ENCODE measurements at regions not wholly inside any gene's neighbourhood (a gene's known extent, or its start where the extent isn't known, plus 50 kb on each side); places are given as distances from the start of the nearest gene placed in this dataset.
"Not testable (repeated sequence)": the region's sequence is repeated elsewhere in the genome, so short reads cannot be mapped to it uniquely, and the experiment has no call there.

DNA sequence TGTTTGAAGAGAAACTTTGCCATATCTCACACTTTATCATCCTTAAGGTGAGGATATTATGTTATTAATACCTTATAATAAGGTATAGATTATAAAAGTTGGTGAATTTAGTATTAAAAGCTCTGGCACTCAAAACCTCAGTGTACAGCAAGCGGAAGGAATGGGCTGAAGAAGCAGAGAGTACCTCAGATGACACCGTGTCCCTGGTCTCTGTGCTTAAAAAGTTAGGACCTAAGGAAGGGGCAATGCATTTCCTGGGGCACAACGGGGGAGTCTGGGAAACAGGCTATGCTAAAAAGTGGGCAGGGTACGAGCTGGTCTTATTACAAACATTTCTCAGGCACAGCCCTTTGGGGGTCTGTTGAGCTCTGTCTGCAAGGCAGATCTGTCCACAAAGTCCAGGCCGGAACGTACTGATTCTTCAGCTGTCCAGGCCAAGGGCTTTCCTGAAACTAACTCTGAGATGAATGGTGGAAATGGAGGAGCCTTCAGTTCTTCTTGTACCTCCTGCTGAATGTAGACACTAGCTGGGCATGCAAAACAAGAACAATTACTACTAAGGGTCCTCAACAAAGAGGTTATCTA is 202.7 kb downstream of the POM121L12 start:
- no peak for DNase-seq

DNA sequence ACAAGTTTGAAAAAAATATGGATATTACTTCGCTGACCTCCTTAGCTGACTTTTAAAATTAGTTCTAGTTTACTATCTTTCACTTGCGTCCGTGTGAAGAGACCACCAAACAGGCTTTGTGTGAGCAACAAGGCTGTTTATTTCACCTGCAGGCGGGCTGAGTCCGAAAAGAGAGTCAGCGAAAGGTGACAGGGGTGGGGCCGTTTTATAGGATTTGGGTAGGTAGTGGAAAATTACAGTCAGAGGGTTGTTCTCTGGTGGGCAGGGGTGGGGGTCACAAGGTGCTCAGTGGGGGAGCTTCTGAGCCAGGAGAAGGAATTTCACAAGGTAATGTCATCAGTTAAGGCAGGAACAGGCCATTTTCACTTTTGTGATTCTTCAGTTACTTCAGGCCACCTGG is 203.7 kb downstream of the POM121L12 start:
- not testable (repeated sequence) for DNase-seq

DNA sequence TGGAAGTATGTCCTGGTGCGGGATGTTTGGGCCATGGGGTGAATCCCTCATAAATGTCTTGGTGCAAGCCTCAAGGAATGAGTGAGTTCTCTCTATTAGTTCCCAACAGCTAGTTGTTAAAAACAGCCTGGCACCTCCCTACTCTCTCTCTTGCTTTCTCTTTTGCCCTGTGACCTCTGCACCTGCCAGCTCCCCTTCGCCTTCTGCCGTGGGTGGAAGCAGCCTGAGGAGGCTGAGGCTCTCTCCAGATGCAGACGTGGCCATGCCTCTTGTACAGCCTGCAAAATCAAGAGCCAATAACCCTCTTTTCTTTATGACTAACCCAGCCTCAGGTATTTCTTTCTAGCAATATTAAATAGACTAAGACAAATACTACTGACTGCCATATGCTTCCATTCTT is 210.3 kb downstream of the POM121L12 start:
- no peak for DNase-seq

DNA sequence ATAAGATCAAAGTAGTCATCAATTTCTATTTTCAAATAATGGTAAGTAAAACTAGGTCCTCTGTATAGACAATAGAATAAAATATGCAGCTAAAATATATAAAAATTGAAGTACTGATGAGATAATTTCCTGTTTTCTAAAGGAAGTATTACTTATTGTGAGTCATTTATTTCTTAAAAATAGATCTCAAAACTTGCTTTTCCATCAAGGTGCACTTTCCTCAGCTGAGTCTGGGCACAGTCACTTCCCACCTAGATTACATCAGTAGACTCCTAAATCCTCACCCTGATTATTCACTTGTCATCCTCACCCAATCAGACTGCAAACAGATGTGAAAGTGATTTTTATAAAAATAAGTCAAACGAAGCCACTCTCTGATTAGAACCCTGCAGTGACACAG is 211.5 kb downstream of the POM121L12 start:
- no peak for DNase-seq

DNA sequence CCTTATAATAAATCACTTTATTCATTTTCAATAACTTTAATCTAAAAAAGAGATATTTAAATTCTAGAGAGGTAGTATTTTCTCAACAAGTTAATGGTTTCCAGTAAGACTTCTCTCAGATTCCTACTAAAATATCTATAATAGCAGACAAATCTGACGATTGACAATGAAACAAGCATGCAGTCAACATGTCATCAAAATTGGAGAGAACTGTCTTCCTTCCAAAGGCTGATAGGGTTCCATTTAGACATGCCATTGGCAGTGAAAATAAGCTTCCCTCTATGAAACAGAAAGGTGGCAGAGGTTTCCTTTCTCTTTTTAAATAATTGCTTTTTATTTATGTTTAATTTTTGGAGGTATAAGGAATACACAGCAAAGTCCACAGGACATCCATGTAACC is 217.1 kb downstream of the POM121L12 start:
- no peak for DNase-seq

DNA sequence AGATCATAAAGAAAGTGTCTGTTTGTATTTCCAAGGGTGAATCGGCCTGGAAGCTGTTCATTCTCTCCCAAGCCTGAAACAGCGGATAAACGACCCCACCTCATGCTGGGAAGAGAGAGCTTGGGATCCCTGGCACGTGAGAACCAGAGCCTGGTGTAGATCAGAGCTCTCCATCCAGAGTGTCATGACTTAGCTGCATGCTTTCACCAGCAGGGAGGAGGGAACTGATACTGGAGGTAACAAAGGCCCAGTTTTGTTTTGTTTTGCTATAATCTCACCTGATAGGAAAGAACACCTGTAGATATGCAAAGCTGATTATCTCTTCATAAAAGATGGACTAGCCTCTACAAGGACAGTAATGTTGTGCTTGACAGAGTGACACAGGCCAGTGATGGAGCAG is 236.6 kb downstream of the POM121L12 start:
- no peak for DNase-seq

DNA sequence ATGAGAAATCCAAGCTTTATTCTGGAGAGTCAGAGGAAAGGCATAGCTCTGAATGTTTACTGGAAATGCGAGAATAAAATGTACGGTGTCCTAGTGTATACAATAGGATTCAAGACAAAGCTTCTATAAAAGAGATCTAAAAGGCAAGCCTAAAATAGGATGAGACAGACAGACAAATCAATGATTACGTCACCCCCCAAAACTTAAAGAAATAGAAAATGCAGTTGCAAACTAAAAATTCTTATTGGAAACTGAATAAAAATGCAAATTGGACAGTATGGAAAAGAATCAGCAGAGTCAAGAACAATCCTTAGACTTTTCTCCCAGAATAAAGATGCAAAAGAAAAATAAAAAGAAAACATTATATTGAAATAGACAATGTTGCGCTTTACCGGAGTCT is 245.9 kb downstream of the POM121L12 start:
- no peak for DNase-seq

DNA sequence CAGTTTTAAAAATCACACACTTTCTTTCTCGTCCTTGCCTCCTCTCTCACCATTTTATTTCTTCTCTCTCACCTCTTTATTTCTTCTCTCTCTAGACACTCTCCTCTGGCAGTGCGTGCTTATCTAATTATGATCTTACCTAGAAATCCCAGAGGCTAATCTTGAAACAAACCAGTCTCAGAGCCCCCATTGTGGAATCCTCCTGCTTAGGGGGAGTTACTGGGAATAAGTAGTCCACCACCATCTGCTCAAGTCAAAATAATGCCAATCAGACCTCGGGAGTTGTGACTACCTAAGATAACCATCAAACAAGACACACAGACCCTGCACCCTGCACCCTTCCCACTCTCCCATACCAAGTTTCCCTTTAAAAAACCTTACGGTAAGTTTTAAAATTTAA is 256.9 kb downstream of the POM121L12 start:
- no peak for DNase-seq

DNA sequence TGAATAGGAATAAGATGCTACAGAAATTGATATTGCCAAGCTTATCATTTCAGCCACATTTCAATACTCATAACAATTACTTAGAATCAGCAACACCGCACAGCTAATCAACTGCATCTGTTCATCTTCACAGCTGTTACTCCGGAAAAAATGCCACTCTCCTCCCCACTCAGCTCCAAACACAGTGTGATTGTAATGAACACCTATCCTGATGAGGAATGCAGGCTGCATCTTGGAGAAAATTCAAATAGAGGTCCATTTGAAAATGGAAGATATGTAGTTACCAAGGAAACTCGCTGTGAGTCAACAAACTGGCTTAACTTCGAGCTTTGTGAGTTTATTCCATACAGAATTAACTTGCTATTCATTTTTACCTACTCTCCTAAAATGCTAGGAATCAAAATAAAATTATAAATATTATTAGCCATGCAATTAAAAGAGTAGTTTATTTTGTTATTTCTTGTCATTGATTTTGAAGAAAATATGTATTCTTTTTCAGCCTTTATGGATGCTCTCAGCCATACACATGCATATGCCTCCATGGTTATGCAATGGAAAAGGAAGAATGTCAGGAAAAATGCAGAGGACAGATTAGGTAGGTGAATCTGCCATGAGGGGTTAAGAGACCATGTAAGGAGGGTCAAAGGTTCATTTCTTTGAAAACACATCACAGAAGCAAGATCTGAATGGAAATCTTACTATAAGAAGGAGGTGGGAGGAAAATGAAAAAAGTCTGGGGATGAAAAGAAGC is 267.2 kb downstream of the POM121L12 start:
- DNase-seq: no peak

DNA sequence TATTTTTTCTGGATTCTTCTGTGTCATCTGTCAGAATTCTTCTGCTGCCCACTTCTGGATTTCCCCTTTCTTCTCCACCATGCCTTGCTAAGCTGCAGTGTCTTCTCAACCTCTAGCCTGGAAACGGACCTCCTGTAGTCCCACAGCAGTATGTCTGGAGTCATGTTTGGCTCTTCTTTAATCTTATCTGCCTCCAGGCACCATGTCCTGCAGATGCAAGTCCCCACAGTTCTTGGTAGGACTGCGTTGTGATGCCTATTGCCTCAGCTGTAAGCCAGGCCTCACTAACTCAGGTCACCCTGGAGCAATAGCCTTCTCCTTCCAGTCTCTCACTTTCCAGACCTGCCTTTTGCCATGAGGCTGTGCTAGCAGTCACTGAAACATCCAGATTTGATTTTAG is 268.3 kb downstream of the POM121L12 start:
- DNase-seq: no peak

DNA sequence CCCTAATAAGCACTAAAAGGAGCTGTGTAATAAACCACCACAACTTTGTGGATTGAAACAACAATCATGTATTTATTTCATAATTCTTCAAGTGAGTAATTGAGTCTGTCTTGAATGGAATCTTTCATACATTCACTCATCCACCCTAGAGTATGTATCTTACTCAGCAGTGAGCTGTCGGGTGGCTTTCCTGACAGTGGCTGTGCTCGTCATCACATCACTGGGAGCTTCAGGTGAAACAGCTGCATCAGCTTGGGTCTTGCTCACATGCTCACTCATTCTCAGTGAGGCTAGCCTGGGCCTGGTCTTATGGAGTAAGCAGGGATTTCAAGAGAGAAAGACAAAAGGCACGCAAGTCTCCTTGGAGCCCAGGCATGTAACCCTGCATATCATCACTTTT is 271.4 kb downstream of the POM121L12 start:
- no peak for DNase-seq

DNA sequence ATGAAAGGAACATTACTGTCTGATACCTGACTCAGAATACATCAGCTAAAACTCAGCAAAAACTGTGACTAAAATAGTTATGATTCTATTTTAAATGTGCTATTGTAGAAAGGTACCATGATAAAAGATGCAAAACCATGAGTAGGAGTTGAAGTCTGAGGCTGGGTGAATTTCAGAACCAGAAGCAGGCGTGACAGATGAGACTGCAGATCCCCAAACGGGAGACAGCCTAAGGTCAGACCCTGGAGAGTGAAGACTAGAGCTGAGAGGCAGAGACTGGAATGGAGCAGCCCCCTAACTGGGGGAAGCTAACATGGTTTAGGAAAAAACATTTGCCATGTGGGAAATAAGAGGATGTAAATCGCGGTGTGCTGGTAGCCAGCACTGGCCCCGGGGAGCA is 275.8 kb downstream of the POM121L12 start:
- DNase-seq: no peak

DNA sequence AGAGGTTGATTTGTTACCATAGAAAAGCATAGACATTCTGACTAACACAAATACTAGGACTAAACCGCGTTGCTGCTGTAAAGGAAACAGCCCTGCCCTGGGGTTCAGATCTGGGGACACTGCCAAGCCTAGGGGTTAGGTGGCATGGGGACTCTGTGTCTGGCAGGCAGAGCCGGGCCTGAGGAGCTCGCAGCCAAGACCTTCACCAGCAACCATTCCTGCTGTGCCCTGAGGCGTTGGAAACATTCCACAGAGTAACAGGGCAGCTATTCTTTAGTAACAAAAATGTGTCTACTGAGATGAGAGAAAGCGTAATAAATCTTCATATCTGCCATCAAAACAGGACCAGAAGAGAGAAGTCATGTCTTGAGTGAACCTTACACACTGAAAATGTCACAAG is 280.5 kb downstream of the POM121L12 start:
- peak in 40 of 56 donors; percentile 0 to 68 (median 20) for DNase-seq

DNA sequence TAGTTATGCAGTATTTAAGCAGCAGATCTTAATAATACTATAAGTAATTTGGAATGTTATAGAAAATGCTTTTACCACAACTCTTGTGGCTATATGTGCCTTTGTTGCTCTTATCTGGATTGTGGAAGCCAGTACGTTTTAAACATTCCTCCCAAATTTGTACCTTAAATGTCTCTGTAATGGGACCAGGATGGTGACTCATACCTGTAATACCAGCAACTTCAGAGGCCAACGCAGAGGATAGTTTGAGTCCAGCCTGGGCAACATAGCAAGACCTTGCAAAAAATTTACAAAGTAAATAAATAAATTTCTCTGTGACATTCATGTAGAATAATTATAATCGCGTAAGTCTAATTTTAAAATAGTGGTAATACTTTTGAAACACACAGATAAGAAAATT is 283.1 kb downstream of the POM121L12 start:
- no peak for DNase-seq

DNA sequence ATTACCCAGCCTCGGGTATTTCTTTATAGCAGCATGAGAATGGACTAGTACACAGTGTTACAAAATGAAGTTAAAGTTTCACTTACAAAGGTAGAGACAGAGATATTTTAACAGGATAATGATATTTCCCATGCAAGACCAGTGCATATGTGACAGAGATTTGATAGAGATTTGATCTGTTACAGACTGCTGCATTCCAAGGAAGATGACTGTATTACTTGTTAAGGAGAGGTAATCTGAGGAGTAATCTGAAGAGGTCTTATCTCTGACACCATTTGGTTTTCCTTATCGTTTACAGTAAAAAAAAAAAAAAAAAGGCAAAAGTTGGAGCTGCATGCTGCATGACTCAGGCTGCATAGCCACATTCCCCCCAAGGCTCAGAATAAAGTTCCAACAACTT is 289.6 kb downstream of the POM121L12 start:
- no peak for DNase-seq

DNA sequence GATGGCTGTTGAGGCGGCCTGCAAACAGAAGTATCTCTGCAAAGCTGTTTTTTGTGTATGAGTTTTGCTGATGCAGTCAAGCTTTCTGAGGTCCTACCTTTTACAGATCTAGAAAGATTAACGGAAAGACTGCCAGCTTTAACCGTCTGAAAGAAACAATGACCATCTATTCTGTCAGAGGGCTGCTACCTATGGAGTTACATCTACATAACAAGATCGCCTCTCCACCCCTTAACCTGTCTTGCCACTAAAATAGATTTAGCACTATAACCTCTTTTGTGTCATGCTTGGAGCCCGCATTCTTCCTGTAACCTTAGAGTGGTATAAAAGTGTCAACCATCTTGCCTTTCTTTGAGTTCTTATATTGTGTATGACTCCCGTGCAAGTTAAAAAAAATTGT is 291.2 kb downstream of the POM121L12 start:
- no peak for DNase-seq

DNA sequence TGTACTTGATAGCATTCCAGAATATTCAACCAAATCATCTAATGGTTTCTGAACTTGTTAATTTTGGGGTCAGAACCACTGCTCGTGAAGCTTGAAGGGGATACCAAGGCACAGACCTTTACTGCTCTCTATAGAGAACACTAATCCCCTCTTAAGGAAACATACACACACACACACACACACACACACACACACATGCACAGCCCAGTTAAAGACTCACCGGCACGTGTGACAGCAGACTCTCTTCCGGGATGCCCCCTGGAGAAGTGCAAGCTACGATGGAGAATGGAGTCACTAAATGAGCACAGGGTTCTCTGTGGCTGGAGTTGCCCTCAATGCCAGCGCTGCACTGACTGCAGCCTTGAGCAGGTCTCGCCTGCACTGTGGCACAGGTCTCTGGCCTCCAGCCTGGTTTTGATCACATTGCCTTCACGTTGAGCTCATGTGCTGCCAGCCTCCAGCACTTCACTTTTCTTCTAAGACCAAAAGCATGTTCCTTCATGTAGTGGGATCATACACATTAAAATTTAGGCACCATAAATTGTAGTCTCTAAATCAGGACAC is 300.8 kb downstream of the POM121L12 start:
- DNase-seq: no peak

DNA sequence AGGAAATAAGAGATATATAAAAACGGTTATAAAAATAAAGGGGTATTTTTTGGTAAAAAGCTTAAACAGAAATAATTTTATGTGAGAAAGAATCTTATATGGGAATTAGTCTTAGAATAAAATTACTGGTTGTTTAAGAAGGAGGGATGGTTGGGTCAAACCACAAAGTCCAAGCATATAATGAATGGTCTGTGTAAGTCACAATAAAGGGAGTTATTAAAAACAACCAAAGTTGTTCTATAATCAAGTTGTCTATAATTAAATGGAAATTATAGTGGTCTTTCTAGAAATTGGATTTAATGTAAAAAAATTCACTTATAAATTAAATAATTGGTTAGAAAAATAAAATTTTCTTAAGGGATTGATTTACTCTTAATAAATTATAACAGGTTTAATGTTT is 304.8 kb downstream of the POM121L12 start:
- no peak for DNase-seq

DNA sequence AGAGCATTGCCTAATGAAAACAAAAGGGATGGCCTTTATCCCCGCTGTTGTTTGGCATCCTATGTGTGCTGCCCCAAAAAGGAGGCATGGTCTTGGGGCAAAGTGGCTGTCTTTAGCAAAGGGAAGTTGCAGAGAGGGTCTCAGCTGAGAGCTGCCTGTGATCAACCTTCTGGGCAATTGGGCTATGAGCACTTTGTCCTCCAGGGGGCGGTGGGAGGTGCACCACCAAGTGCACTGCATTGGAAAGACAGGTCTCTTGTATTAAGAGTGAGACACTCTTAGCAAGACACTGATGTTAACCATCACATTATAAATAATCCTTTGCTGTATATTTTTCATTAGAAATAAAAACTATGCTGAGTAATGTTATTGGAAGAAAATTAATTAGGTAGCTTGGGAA is 314.8 kb downstream of the POM121L12 start:
- DNase-seq: peak in 8 of 56 donors; percentile 3 to 28 (median 6)

DNA sequence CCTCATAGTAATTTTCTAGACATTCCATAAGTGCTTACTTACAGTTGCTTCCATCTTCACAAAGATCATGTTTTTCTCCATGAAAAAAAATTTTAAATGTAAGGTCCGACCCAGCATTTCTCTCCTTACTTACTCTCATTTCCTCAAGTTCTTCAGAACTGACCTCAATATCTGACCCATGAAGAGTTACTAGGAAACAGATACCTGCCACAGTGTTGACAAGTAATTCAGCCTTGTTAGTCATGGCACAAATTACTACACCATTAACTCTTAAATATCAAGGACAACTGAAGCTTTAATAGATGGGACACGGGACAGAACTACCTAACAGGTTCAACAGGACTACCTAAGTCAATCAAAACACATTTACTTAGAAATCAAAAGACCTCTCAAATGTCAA is 316.2 kb downstream of the POM121L12 start:
- DNase-seq: no peak

DNA sequence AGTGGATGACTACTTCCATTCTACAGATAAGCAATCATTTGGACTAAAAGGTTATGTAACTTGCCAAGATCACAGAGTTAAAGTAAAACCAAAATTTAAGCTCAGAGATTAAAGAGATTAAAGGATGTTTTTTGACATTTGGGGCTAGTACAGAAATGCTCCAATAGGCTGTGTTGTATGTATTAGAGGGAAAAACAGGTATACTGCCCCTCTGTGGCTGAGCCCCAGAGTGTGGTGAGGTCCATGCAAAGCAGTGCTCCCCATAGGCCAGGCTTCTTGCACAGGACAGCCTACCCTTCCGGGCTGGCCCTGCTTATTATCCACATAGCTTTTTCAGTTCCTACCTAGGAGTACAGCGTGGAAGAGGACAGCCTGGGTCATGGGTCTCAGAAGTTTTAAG is 322.8 kb downstream of the POM121L12 start:
- DNase-seq: no peak

DNA sequence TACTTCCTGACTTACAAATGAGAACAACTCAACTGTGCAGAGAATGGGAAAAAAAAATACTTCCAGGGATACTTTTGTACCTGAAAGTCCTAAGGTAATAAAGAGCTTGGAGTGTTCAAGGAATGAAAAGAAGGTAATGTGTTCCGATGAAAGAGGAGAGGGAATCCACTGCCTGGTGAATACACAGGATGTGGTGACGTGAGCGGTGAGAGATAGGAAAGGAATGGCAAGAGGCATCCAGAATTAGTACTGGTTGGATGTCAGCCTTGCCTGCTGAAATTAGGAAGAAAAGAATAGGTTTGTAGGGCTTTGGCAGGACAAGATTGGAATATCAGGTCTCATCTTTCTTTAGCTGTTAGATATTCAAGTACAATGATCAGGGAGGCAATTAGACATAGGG is 347.7 kb downstream of the POM121L12 start:
- DNase-seq: no peak

DNA sequence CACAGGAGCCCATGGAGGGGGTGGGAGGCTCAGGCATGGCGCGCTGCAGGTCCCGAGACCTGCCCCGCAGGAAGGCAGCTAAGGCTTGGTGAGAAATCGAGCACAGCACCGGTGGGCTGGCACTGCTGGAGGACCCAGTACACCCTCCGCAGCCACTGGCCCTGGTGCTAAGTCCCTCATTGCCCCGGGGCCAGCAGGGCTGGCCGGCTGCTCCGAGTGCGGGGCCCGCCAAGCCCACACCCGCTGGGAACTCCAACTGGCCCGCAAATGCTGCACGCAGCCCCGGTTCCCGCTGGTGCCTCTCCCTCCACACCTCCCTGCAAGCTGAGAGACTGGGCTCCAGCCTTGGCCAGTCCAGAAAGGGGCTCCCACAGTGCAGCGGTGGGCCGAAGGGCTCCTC is 349.8 kb downstream of the POM121L12 start:
- not testable (repeated sequence) for DNase-seq

Measured in amygdala (tissue), 56 donors.